Mammary epithelial cell (primary cell): ENCODE measurements at regions not wholly inside any gene's neighbourhood (a gene's known extent, or its start where the extent isn't known, plus 50 kb on each side); places are given as distances from the start of the nearest gene placed in this dataset.

Experiments
- CTCF ChIP-seq, 2 donors: IDR thresholded peaks in 1 of 2; conservative IDR thresholded peaks in 1 of 2; 2 replicates each; pipeline ENCODE4 v1.5.1; 2011 to 2012; ENCODE audit warnings: inconsistent platforms in 2 of 2, low read length in 2 of 2, mild to moderate bottlenecking in 2 of 2, control low read depth in 1 of 2, low read depth in 1 of 2; ENCODE audit not compliant: insufficient read depth in 1 of 2; ENCODE audit errors: extremely low read depth in 1 of 2
- EZH2 ChIP-seq: IDR thresholded peaks from 2 replicates; pipeline ENCODE4 v1.6.1; 2012; ENCODE audit warnings: low read length, inconsistent platforms, borderline replicate concordance

- TF ChIP-seq CTCF (conservative IDR thresholded peaks at IDR 0.05 in 1 of 2, IDR thresholded peaks at IDR 0.05 in 1 of 2; ENCODE audit: extremely low read depth in 1 of 2, insufficient read depth in 1 of 2, low read depth in 1 of 2, low read length in 2 of 2) (no peak), EZH2 (no peak)
These were observed 339.6 kb upstream of the PRDM1 start for GRCh38 chr6:105746509-105746908.
